BLaER1 (cell line): ENCODE measurements at regions not wholly inside any gene's neighbourhood (a gene's known extent, or its start where the extent isn't known, plus 50 kb on each side); places are given as distances from the start of the nearest gene placed in this dataset.

ENCODE experiments used
- H3K27ac ChIP-seq: shearing (Covaris generic); formaldehyde crosslinking; 2 replicates; pipeline ENCODE4 v1.8.1; 2022
- H3K27me3 ChIP-seq: shearing (Covaris generic); formaldehyde crosslinking; 2 replicates; pipeline ENCODE4 v1.8.1; 2022
- H3K36me3 ChIP-seq: shearing (Covaris generic); formaldehyde crosslinking; 2 replicates; pipeline ENCODE4 v1.8.1; 2022
- H3K4me1 ChIP-seq: shearing (Covaris generic); formaldehyde crosslinking; 2 replicates; pipeline ENCODE4 v1.8.1; 2022
- H3K4me2 ChIP-seq: shearing (Covaris generic); formaldehyde crosslinking; 2 replicates; pipeline ENCODE4 v1.8.1; 2022
- H3K4me3 ChIP-seq: shearing (Covaris generic); formaldehyde crosslinking; 2 replicates; pipeline ENCODE4 v1.8.1; 2022
- H3K9ac ChIP-seq: shearing (Covaris generic); formaldehyde crosslinking; 2 replicates; pipeline ENCODE4 v1.8.1; 2022
- H3K9me3 ChIP-seq: shearing (Covaris generic); formaldehyde crosslinking; 2 replicates; pipeline ENCODE4 v1.8.1; 2022
- H4K20me1 ChIP-seq: shearing (Covaris generic); formaldehyde crosslinking; 2 replicates; pipeline ENCODE4 v1.8.1; 2022
- Cebpa-rat ChIP-seq: shearing (Covaris generic); IDR thresholded peaks from 2 replicates; pipeline ENCODE4 v1.8.1; 2022

GRCh38 chr6:105897131-105897530 is 189.0 kb upstream of the PRDM1 start:
- no peak overlapping the region for H3K27ac ChIP-seq
- H3K9me3 ChIP-seq, result peaks cover 4% of the 10 kb centered on the region; the same call in 1 of the 2 replicates
- H3K36me3 ChIP-seq, result no peaks in the 10 kb centered on the region
- H4K20me1 ChIP-seq, result no peaks in the 10 kb centered on the region
- H3K27me3 ChIP-seq, result no peaks in the 10 kb centered on the region
- no peak overlapping the region for H3K9ac ChIP-seq
- no peak overlapping the region for H3K4me3 ChIP-seq
- no peak overlapping the region for H3K4me2 ChIP-seq
- no peak for TF ChIP-seq Cebpa-rat
- peaks cover 40% of the 10 kb centered on the region for H3K4me1 ChIP-seq

- no peak for TF ChIP-seq Cebpa-rat
- Histone ChIP-seq H3K4me2 (peak overlapping the region; percentile 4; the same call in 1 of the 2 replicates), H3K4me1 (peaks cover 38% of the 10 kb centered on the region), H3K9ac (no peak overlapping the region), H3K9me3 (peaks cover 4% of the 10 kb centered on the region; the same call in 1 of the 2 replicates), H3K27me3 (no peaks in the 10 kb centered on the region), H4K20me1 (no peaks in the 10 kb centered on the region), H3K36me3 (no peaks in the 10 kb centered on the region), H3K27ac (no peak overlapping the region), H3K4me3 (no peak overlapping the region)
Measured at GRCh38 chr6:105896821-105897095, 189.4 kb upstream of the PRDM1 start.

GRCh38 chr6:105896052-105896820 is 189.9 kb upstream of the PRDM1 start:
- Histone ChIP-seq H4K20me1 (no peaks in the 10 kb centered on the region), H3K27ac (no peak overlapping the region), H3K9me3 (peaks cover 4% of the 10 kb centered on the region; the same call in 1 of the 2 replicates), H3K4me3 (no peak overlapping the region), H3K27me3 (no peaks in the 10 kb centered on the region), H3K9ac (no peak overlapping the region), H3K36me3 (no peaks in the 10 kb centered on the region), H3K4me2 (peak overlapping the region; percentile 27; the same call in 1 of the 2 replicates), H3K4me1 (peaks cover 38% of the 10 kb centered on the region)
- no peak for TF ChIP-seq Cebpa-rat

GRCh38 chr6:105894556-105894955 is 191.6 kb upstream of the PRDM1 start:
- no peak overlapping the region for H3K4me2 ChIP-seq
- H4K20me1 ChIP-seq, result no peaks in the 10 kb centered on the region
- peaks cover 6% of the 10 kb centered on the region; the same call in 1 of the 2 replicates for H3K9me3 ChIP-seq
- no peak overlapping the region for H3K9ac ChIP-seq
- TF ChIP-seq Cebpa-rat, result no peak
- H3K36me3 ChIP-seq, result no peaks in the 10 kb centered on the region
- peaks cover 29% of the 10 kb centered on the region for H3K4me1 ChIP-seq
- H3K27me3 ChIP-seq, result no peaks in the 10 kb centered on the region
- H3K27ac ChIP-seq, result no peak overlapping the region
- H3K4me3 ChIP-seq, result no peak overlapping the region

- Histone ChIP-seq H3K9ac (no peak overlapping the region), H3K27me3 (no peaks in the 10 kb centered on the region), H4K20me1 (no peaks in the 10 kb centered on the region), H3K9me3 (0 out of 2 replicates have a peak, but pooled peaks cover 4% of the 10 kb centered on the region), H3K36me3 (no peaks in the 10 kb centered on the region), H3K4me3 (no peak overlapping the region), H3K4me2 (peak overlapping the region; percentile 33; the same call in 1 of the 2 replicates), H3K4me1 (peaks cover 34% of the 10 kb centered on the region), H3K27ac (no peak overlapping the region)
- no peak for TF ChIP-seq Cebpa-rat
Measured at GRCh38 chr6:105893741-105894140, 192.4 kb upstream of the PRDM1 start.

- H3K4me3 ChIP-seq, result no peak overlapping the region
- 0 out of 2 replicates have a peak, but pooled peaks cover 4% of the 10 kb centered on the region for H3K9me3 ChIP-seq
- H3K4me2 ChIP-seq, result peak overlapping the region; percentile 40
Measured at GRCh38 chr6:105892577-105893262, 193.4 kb upstream of the PRDM1 start.

GRCh38 chr6:105890521-105891244 is 195.5 kb upstream of the PRDM1 start:
- H3K4me2 ChIP-seq, result no peak overlapping the region
- TF ChIP-seq Cebpa-rat, result no peak
- H3K4me1 ChIP-seq, result peaks cover 54% of the 10 kb centered on the region
- no peaks in the 10 kb centered on the region for H3K36me3 ChIP-seq
- H3K27ac ChIP-seq, result no peak overlapping the region
- H3K4me3 ChIP-seq, result no peak overlapping the region
- H3K27me3 ChIP-seq, result no peaks in the 10 kb centered on the region
- 0 out of 2 replicates have a peak, but pooled peaks cover 4% of the 10 kb centered on the region for H3K9me3 ChIP-seq
- no peak overlapping the region for H3K9ac ChIP-seq
- no peaks in the 10 kb centered on the region for H4K20me1 ChIP-seq

More at GRCh38 chr6:105892577-105893262, 193.4 kb upstream of the PRDM1 start:
- Histone ChIP-seq H3K4me1 (peaks cover 44% of the 10 kb centered on the region), H3K27me3 (no peaks in the 10 kb centered on the region), H3K36me3 (no peaks in the 10 kb centered on the region), H4K20me1 (no peaks in the 10 kb centered on the region), H3K27ac (no peak overlapping the region; the same call in 1 of the 2 replicates), H3K9ac (no peak overlapping the region)
- no peak for TF ChIP-seq Cebpa-rat

- H4K20me1 ChIP-seq, result no peaks in the 10 kb centered on the region
- no peak overlapping the region for H3K4me2 ChIP-seq
- no peak overlapping the region for H3K27ac ChIP-seq
- H3K4me3 ChIP-seq, result no peak overlapping the region
- no peak overlapping the region for H3K9ac ChIP-seq
- no peaks in the 10 kb centered on the region for H3K36me3 ChIP-seq
- no peaks in the 10 kb centered on the region for H3K27me3 ChIP-seq
- 0 out of 2 replicates have a peak, but pooled peaks cover 4% of the 10 kb centered on the region for H3K9me3 ChIP-seq
- no peak for TF ChIP-seq Cebpa-rat
- peaks cover 61% of the 10 kb centered on the region for H3K4me1 ChIP-seq
Measured at GRCh38 chr6:105889902-105890301, 196.2 kb upstream of the PRDM1 start.

GRCh38 chr6:105886814-105887544 is 199.2 kb upstream of the PRDM1 start:
- no peaks in the 10 kb centered on the region for H3K36me3 ChIP-seq
- H3K9ac ChIP-seq, result peak overlapping the region; percentile 46; the same call in 1 of the 2 replicates
- TF ChIP-seq Cebpa-rat, result no peak
- 0 out of 2 replicates have a peak, but pooled peaks cover 4% of the 10 kb centered on the region for H3K9me3 ChIP-seq
- no peak overlapping the region for H3K4me3 ChIP-seq
- no peaks in the 10 kb centered on the region for H4K20me1 ChIP-seq
- H3K4me2 ChIP-seq, result peak overlapping the region; percentile 84
- H3K27ac ChIP-seq, result peak overlapping the region; percentile 72
- no peaks in the 10 kb centered on the region for H3K27me3 ChIP-seq
- peaks cover 73% of the 10 kb centered on the region for H3K4me1 ChIP-seq
